ENCODE measurements at regions not wholly inside any gene's neighbourhood (a gene's known extent, or its start where the extent isn't known, plus 50 kb on each side); places are given as distances from the start of the nearest gene placed in this dataset.

DNA sequence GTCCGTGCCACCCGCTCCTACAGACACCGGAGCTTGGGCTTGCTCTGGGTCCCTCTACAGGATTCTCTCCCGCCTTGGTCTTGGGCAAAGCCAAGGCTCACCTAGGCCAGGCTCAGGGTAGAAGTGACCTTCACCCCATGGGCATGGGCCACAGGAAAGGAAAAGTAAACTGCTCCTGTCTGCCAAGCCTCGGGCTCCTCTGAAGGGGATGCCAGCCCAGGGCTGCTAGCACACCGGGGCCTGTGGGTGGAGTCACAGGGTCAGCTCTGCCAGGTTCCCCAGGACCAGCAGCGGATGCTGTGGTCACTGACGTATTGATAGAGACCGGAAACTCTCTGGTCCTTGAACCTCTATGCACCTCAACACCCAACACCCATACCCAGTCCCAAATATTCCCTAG is 222.7 kb upstream of the MGMT start:
- no peak for DNase-seq
- H3K79me2 ChIP-seq (ENCODE audit: insufficient read depth, low read length), result no peaks in the 10 kb centered on the region
- H3K4me3 ChIP-seq (ENCODE audit: low read depth in 1 of 2, low read length in 2 of 2), result no peak overlapping the region
- no peak overlapping the region for H2AFZ ChIP-seq (ENCODE audit: low read depth, low read length)
- no peak overlapping the region for H3K4me2 ChIP-seq (ENCODE audit: insufficient read depth, low read length)
- no peak for TF ChIP-seq CTCF (IDR thresholded peaks at IDR 0.05; ENCODE audit: borderline replicate concordance, extremely low read depth, low read length, poor library complexity, severe bottlenecking)
- no peak for TF ChIP-seq EZH2 (IDR thresholded peaks at IDR 0.05; ENCODE audit: borderline replicate concordance, low read depth, low read length, severe bottlenecking)
- no peaks in the 10 kb centered on the region for H3K36me3 ChIP-seq (ENCODE audit: insufficient read depth, low read length)
- H3K27me3 ChIP-seq (ENCODE audit: insufficient read depth, low read length, poor library complexity), result no peaks in the 10 kb centered on the region
- ATAC-seq (ENCODE audit: insufficient read depth, low read depth), result no peak
- no peaks in the 10 kb centered on the region for H3K9me3 ChIP-seq (ENCODE audit: insufficient read depth, low read length, severe bottlenecking)
- H3K9ac ChIP-seq (ENCODE audit: low read depth, low read length), result no peak overlapping the region
- H3K27ac ChIP-seq (ENCODE audit: low read length), result no peak overlapping the region
- H4K20me1 ChIP-seq (ENCODE audit: insufficient read depth, low read length), result no peaks in the 10 kb centered on the region
- peaks cover 4% of the 10 kb centered on the region for H3K4me1 ChIP-seq (ENCODE audit: insufficient read depth, low read length)

DNA sequence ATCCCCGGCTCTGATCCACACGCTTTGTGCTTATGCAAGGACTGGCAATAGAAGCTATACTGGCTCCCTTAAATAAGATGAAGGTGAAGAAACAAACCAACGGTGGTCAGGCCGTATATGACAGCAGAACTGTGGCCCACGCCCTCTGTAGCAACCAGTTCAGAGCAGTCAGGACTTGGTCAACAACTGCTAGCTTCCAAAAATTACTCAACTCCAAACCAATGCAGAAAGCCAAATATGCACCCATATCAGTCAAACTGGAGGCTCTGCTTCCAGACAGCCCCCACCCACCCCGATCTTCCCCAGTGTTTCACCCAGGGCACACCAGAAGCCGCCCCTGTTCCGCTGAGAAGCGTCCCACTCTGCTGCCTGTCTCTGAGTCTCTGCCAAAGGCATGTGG is 222.3 kb upstream of the MGMT start:
- H4K20me1 ChIP-seq (ENCODE audit: insufficient read depth, low read length), result no peaks in the 10 kb centered on the region
- ATAC-seq (ENCODE audit: insufficient read depth, low read depth) (no peak), DNase-seq (no peak)
- H3K27me3 ChIP-seq (ENCODE audit: insufficient read depth, low read length, poor library complexity), result no peaks in the 10 kb centered on the region
- H3K79me2 ChIP-seq (ENCODE audit: insufficient read depth, low read length), result no peaks in the 10 kb centered on the region
- no peak overlapping the region for H3K9ac ChIP-seq (ENCODE audit: low read depth, low read length)
- H3K36me3 ChIP-seq (ENCODE audit: insufficient read depth, low read length), result no peaks in the 10 kb centered on the region
- peaks cover 4% of the 10 kb centered on the region for H3K4me1 ChIP-seq (ENCODE audit: insufficient read depth, low read length)
- H3K4me2 ChIP-seq (ENCODE audit: insufficient read depth, low read length), result no peak overlapping the region
- H3K4me3 ChIP-seq (ENCODE audit: low read depth in 1 of 2, low read length in 2 of 2), result no peak overlapping the region
- H3K9me3 ChIP-seq (ENCODE audit: insufficient read depth, low read length, severe bottlenecking), result no peaks in the 10 kb centered on the region
- no peak for TF ChIP-seq EZH2 (IDR thresholded peaks at IDR 0.05; ENCODE audit: borderline replicate concordance, low read depth, low read length, severe bottlenecking)
- no peak for TF ChIP-seq CTCF (IDR thresholded peaks at IDR 0.05; ENCODE audit: borderline replicate concordance, extremely low read depth, low read length, poor library complexity, severe bottlenecking)
- no peak overlapping the region for H3K27ac ChIP-seq (ENCODE audit: low read length)
- H2AFZ ChIP-seq (ENCODE audit: low read depth, low read length), result no peak overlapping the region

- H3K9me3 ChIP-seq (ENCODE audit: insufficient read depth, low read length, severe bottlenecking), result peaks cover 7% of the 10 kb centered on the region
- ATAC-seq (ENCODE audit: insufficient read depth, low read depth) (no peak), DNase-seq (no peak)
- H3K4me1 ChIP-seq (ENCODE audit: insufficient read depth, low read length), result no peaks in the 10 kb centered on the region
- H3K27me3 ChIP-seq (ENCODE audit: insufficient read depth, low read length, poor library complexity), result no peaks in the 10 kb centered on the region
- H3K4me3 ChIP-seq (ENCODE audit: low read depth in 1 of 2, low read length in 2 of 2), result no peak overlapping the region
- no peak overlapping the region for H2AFZ ChIP-seq (ENCODE audit: low read depth, low read length)
- no peaks in the 10 kb centered on the region for H3K79me2 ChIP-seq (ENCODE audit: insufficient read depth, low read length)
- TF ChIP-seq CTCF (IDR thresholded peaks at IDR 0.05; ENCODE audit: borderline replicate concordance, extremely low read depth, low read length, poor library complexity, severe bottlenecking), result no peak
- TF ChIP-seq EZH2 (IDR thresholded peaks at IDR 0.05; ENCODE audit: borderline replicate concordance, low read depth, low read length, severe bottlenecking), result no peak
- H3K27ac ChIP-seq (ENCODE audit: low read length), result no peak overlapping the region
- no peak overlapping the region for H3K4me2 ChIP-seq (ENCODE audit: insufficient read depth, low read length)
- H3K36me3 ChIP-seq (ENCODE audit: insufficient read depth, low read length), result no peaks in the 10 kb centered on the region
- H4K20me1 ChIP-seq (ENCODE audit: insufficient read depth, low read length), result no peaks in the 10 kb centered on the region
- H3K9ac ChIP-seq (ENCODE audit: low read depth, low read length), result no peak overlapping the region
These were observed 213.7 kb upstream of the MGMT start for GRCh38 chr10:129253161-129253864.
